Progenitor cell of endocrine pancreas (in vitro differentiated cells): ENCODE measurements at regions not wholly inside any gene's neighbourhood (a gene's known extent, or its start where the extent isn't known, plus 50 kb on each side); places are given as distances from the start of the nearest gene placed in this dataset.
A peak's percentile ranks its signal among the peaks of the same experiment; 100 is the strongest.

Experiments
- DNase-seq: peaks from one replicate; pipeline ENCODE4 v3.0.0; 2021; ENCODE audit warnings: low spot score; ENCODE audit not compliant: unreplicated experiment
- H3K27ac Mint-ChIP-seq: 2 replicates; pipeline ENCODE4 v1.8.0; 2021; ENCODE audit warnings: mild to moderate bottlenecking, moderate library complexity, mixed read lengths
- H3K27me3 Mint-ChIP-seq: 2 replicates; pipeline ENCODE4 v1.8.0; 2021; ENCODE audit warnings: mixed read lengths
- H3K36me3 Mint-ChIP-seq: 2 replicates; pipeline ENCODE4 v1.8.0; 2022; ENCODE audit warnings: mixed read lengths; ENCODE audit not compliant: insufficient read depth
- H3K4me1 Mint-ChIP-seq: 2 replicates; pipeline ENCODE4 v1.8.0; 2021; ENCODE audit warnings: low read depth, mixed read lengths
- H3K4me3 Mint-ChIP-seq: 2 replicates; pipeline ENCODE4 v1.8.0; 2021; ENCODE audit warnings: low read depth, mild to moderate bottlenecking, moderate library complexity, mixed read lengths
- H3K9me3 Mint-ChIP-seq: 2 replicates; pipeline ENCODE4 v1.8.0; 2021; ENCODE audit warnings: low read depth, mixed read lengths
- CTCF ChIP-seq: fragments of 200-600 bp; sonication (generic); IDR thresholded peaks from one replicate; pipeline ENCODE4 v1.5.0; 2021; ENCODE audit warnings: antibody characterized with exemption, mild to moderate bottlenecking; ENCODE audit not compliant: unreplicated experiment

- Mint-ChIP-seq H3K36me3 (no peaks in the 10 kb centered on the region), H3K27ac (no peak overlapping the region), H3K4me1 (no peaks in the 10 kb centered on the region), H3K4me3 (no peak overlapping the region), H3K27me3 (no peaks in the 10 kb centered on the region), H3K9me3 (no peaks in the 10 kb centered on the region)
- no peak for DNase-seq
- no peak for TF ChIP-seq CTCF
Measured at GRCh38 chr21:38709876-38710275, 95.9 kb upstream of the ETS2 start.

- H3K9me3 Mint-ChIP-seq, result no peaks in the 10 kb centered on the region
- H3K4me1 Mint-ChIP-seq, result no peaks in the 10 kb centered on the region
- no peak overlapping the region for H3K27ac Mint-ChIP-seq
- H3K4me3 Mint-ChIP-seq, result no peak overlapping the region
- DNase-seq, result no peak
- peak; percentile 19 for TF ChIP-seq CTCF
- peaks cover 3% of the 10 kb centered on the region for H3K27me3 Mint-ChIP-seq
- H3K36me3 Mint-ChIP-seq, result no peaks in the 10 kb centered on the region
Measured at GRCh38 chr21:38712071-38712470, 93.7 kb upstream of the ETS2 start.

- Mint-ChIP-seq H3K9me3 (no peaks in the 10 kb centered on the region), H3K4me1 (no peaks in the 10 kb centered on the region), H3K4me3 (no peak overlapping the region), H3K36me3 (no peaks in the 10 kb centered on the region), H3K27ac (no peak overlapping the region), H3K27me3 (peaks cover 3% of the 10 kb centered on the region)
- DNase-seq, result no peak
- no peak for TF ChIP-seq CTCF
Measured at GRCh38 chr21:38712664-38713063, 93.1 kb upstream of the ETS2 start.

GRCh38 chr21:38714039-38714817 lies 91.5 kb upstream of the ETS2 start:
- H3K27me3 Mint-ChIP-seq, result peaks cover 3% of the 10 kb centered on the region
- no peak for TF ChIP-seq CTCF
- no peaks in the 10 kb centered on the region for H3K9me3 Mint-ChIP-seq
- no peaks in the 10 kb centered on the region for H3K36me3 Mint-ChIP-seq
- no peak for DNase-seq
- no peaks in the 10 kb centered on the region for H3K4me1 Mint-ChIP-seq
- H3K27ac Mint-ChIP-seq, result no peak overlapping the region
- no peak overlapping the region for H3K4me3 Mint-ChIP-seq

GRCh38 chr21:38714999-38715398 lies 90.7 kb upstream of the ETS2 start:
- Mint-ChIP-seq H3K4me1 (no peaks in the 10 kb centered on the region), H3K36me3 (no peaks in the 10 kb centered on the region), H3K9me3 (no peaks in the 10 kb centered on the region), H3K4me3 (no peak overlapping the region), H3K27ac (no peak overlapping the region), H3K27me3 (peaks cover 3% of the 10 kb centered on the region)
- no peak for DNase-seq
- no peak for TF ChIP-seq CTCF
